ENCODE measurements at regions not wholly inside any gene's neighbourhood (a gene's known extent, or its start where the extent isn't known, plus 50 kb on each side); places are given as distances from the start of the nearest gene placed in this dataset.

DNA sequence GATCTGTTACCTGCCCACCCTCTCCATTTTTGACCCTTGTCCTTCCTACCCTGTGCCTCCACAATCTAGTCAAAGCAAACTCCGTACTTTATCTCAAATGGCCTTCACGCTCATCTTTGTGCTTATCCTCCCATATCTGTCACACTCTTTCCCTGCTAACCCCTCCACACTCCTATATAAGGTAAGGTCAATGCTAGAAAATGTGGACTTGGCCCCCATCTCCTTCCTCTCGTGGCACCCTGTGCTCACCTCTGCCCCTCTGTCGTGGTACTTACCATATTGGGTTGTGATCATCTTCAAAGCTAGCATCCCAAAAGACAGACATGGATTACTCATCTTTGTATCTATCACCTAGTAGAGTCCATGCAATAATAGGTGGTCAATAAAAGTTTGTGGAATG, 127.6 kb upstream of the FOXQ1 start:
- Mint-ChIP-seq H3K27me3 (ENCODE audit: low read depth) (no peaks in the 10 kb centered on the region), H3K36me3 (no peaks in the 10 kb centered on the region), H3K9me3 (no peaks in the 10 kb centered on the region), H3K4me1 (no peaks in the 10 kb centered on the region), H3K4me3 (no peak overlapping the region), H3K27ac (no peak overlapping the region)
- ChIA-PET CTCF (no interaction called here), POLR2A (no interaction called here)
- TF ChIP-seq FOXK1 (CRISPR knock-in tag; IDR thresholded peaks at IDR 0.05) (no peak), GABPB1 (CRISPR knock-in tag; IDR thresholded peaks at IDR 0.05) (no peak), IRF2 (CRISPR knock-in tag; IDR thresholded peaks at IDR 0.05; ENCODE audit: borderline replicate concordance, low read depth) (no peak), RORB (CRISPR knock-in tag; IDR thresholded peaks at IDR 0.05) (no peak), CDX4 (CRISPR knock-in tag; IDR thresholded peaks at IDR 0.05; ENCODE audit: borderline replicate concordance) (no peak), MYBL2 (CRISPR knock-in tag; IDR thresholded peaks at IDR 0.05) (no peak), PRRX2 (CRISPR knock-in tag; IDR thresholded peaks at IDR 0.05) (no peak), CTCF (IDR thresholded peaks at IDR 0.05) (no peak), PREB (CRISPR knock-in tag; IDR thresholded peaks at IDR 0.05; ENCODE audit: borderline replicate concordance) (no peak), ETV6 (CRISPR knock-in tag; IDR thresholded peaks at IDR 0.05) (no peak), ELF4 (CRISPR knock-in tag; IDR thresholded peaks at IDR 0.05; ENCODE audit: low read depth) (no peak), FOXP1 (CRISPR knock-in tag; IDR thresholded peaks at IDR 0.05; ENCODE audit: borderline replicate concordance) (no peak), ZNF121 (CRISPR knock-in tag; IDR thresholded peaks at IDR 0.05) (no peak), NFYB (CRISPR knock-in tag; conservative IDR thresholded peaks at IDR 0.05; ENCODE audit: low read depth) (no peak)
- TF ChIP-seq, protein P1, sequence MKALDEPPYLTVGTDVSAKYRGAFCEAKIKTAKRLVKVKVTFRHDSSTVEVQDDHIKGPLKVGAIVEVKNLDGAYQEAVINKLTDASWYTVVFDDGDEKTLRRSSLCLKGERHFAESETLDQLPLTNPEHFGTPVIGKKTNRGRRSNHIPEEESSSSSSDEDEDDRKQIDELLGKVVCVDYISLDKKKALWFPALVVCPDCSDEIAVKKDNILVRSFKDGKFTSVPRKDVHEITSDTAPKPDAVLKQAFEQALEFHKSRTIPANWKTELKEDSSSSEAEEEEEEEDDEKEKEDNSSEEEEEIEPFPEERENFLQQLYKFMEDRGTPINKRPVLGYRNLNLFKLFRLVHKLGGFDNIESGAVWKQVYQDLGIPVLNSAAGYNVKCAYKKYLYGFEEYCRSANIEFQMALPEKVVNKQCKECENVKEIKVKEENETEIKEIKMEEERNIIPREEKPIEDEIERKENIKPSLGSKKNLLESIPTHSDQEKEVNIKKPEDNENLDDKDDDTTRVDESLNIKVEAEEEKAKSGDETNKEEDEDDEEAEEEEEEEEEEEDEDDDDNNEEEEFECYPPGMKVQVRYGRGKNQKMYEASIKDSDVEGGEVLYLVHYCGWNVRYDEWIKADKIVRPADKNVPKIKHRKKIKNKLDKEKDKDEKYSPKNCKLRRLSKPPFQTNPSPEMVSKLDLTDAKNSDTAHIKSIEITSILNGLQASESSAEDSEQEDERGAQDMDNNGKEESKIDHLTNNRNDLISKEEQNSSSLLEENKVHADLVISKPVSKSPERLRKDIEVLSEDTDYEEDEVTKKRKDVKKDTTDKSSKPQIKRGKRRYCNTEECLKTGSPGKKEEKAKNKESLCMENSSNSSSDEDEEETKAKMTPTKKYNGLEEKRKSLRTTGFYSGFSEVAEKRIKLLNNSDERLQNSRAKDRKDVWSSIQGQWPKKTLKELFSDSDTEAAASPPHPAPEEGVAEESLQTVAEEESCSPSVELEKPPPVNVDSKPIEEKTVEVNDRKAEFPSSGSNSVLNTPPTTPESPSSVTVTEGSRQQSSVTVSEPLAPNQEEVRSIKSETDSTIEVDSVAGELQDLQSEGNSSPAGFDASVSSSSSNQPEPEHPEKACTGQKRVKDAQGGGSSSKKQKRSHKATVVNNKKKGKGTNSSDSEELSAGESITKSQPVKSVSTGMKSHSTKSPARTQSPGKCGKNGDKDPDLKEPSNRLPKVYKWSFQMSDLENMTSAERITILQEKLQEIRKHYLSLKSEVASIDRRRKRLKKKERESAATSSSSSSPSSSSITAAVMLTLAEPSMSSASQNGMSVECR (CRISPR knock-in tag; IDR thresholded peaks at IDR 0.05; ENCODE audit: borderline replicate concordance) = no peak
- TF ChIP-seq, protein P2, sequence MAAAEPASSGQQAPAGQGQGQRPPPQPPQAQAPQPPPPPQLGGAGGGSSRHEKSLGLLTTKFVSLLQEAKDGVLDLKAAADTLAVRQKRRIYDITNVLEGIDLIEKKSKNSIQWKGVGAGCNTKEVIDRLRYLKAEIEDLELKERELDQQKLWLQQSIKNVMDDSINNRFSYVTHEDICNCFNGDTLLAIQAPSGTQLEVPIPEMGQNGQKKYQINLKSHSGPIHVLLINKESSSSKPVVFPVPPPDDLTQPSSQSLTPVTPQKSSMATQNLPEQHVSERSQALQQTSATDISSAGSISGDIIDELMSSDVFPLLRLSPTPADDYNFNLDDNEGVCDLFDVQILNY (CRISPR knock-in tag; IDR thresholded peaks at IDR 0.05) = no peak
- TF ChIP-seq, protein P3, sequence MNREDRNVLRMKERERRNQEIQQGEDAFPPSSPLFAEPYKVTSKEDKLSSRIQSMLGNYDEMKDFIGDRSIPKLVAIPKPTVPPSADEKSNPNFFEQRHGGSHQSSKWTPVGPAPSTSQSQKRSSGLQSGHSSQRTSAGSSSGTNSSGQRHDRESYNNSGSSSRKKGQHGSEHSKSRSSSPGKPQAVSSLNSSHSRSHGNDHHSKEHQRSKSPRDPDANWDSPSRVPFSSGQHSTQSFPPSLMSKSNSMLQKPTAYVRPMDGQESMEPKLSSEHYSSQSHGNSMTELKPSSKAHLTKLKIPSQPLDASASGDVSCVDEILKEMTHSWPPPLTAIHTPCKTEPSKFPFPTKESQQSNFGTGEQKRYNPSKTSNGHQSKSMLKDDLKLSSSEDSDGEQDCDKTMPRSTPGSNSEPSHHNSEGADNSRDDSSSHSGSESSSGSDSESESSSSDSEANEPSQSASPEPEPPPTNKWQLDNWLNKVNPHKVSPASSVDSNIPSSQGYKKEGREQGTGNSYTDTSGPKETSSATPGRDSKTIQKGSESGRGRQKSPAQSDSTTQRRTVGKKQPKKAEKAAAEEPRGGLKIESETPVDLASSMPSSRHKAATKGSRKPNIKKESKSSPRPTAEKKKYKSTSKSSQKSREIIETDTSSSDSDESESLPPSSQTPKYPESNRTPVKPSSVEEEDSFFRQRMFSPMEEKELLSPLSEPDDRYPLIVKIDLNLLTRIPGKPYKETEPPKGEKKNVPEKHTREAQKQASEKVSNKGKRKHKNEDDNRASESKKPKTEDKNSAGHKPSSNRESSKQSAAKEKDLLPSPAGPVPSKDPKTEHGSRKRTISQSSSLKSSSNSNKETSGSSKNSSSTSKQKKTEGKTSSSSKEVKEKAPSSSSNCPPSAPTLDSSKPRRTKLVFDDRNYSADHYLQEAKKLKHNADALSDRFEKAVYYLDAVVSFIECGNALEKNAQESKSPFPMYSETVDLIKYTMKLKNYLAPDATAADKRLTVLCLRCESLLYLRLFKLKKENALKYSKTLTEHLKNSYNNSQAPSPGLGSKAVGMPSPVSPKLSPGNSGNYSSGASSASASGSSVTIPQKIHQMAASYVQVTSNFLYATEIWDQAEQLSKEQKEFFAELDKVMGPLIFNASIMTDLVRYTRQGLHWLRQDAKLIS (CRISPR knock-in tag; IDR thresholded peaks at IDR 0.05; ENCODE audit: borderline replicate concordance) = no peak
- TF ChIP-seq, protein P4, sequence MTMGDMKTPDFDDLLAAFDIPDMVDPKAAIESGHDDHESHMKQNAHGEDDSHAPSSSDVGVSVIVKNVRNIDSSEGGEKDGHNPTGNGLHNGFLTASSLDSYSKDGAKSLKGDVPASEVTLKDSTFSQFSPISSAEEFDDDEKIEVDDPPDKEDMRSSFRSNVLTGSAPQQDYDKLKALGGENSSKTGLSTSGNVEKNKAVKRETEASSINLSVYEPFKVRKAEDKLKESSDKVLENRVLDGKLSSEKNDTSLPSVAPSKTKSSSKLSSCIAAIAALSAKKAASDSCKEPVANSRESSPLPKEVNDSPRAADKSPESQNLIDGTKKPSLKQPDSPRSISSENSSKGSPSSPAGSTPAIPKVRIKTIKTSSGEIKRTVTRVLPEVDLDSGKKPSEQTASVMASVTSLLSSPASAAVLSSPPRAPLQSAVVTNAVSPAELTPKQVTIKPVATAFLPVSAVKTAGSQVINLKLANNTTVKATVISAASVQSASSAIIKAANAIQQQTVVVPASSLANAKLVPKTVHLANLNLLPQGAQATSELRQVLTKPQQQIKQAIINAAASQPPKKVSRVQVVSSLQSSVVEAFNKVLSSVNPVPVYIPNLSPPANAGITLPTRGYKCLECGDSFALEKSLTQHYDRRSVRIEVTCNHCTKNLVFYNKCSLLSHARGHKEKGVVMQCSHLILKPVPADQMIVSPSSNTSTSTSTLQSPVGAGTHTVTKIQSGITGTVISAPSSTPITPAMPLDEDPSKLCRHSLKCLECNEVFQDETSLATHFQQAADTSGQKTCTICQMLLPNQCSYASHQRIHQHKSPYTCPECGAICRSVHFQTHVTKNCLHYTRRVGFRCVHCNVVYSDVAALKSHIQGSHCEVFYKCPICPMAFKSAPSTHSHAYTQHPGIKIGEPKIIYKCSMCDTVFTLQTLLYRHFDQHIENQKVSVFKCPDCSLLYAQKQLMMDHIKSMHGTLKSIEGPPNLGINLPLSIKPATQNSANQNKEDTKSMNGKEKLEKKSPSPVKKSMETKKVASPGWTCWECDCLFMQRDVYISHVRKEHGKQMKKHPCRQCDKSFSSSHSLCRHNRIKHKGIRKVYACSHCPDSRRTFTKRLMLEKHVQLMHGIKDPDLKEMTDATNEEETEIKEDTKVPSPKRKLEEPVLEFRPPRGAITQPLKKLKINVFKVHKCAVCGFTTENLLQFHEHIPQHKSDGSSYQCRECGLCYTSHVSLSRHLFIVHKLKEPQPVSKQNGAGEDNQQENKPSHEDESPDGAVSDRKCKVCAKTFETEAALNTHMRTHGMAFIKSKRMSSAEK (CRISPR knock-in tag; IDR thresholded peaks at IDR 0.05; ENCODE audit: borderline replicate concordance) = no peak
- no peak for ATAC-seq
- DNase-seq (ENCODE audit: low spot score) = no peak
